Progenitor cell of endocrine pancreas (in vitro differentiated cells): ENCODE measurements at regions not wholly inside any gene's neighbourhood (a gene's known extent, or its start where the extent isn't known, plus 50 kb on each side); places are given as distances from the start of the nearest gene placed in this dataset.
"Not testable (repeated sequence)": the region's sequence is repeated elsewhere in the genome, so short reads cannot be mapped to it uniquely, and the experiment has no call there.

Source experiments
- DNase-seq: peaks from one replicate; pipeline ENCODE4 v3.0.0; 2021; ENCODE audit warnings: low spot score; ENCODE audit not compliant: unreplicated experiment
- H3K27ac Mint-ChIP-seq: 2 replicates; pipeline ENCODE4 v1.8.0; 2021; ENCODE audit warnings: mild to moderate bottlenecking, moderate library complexity, mixed read lengths
- H3K27me3 Mint-ChIP-seq: 2 replicates; pipeline ENCODE4 v1.8.0; 2021; ENCODE audit warnings: mixed read lengths
- H3K36me3 Mint-ChIP-seq: 2 replicates; pipeline ENCODE4 v1.8.0; 2022; ENCODE audit warnings: mixed read lengths; ENCODE audit not compliant: insufficient read depth
- H3K4me1 Mint-ChIP-seq: 2 replicates; pipeline ENCODE4 v1.8.0; 2021; ENCODE audit warnings: low read depth, mixed read lengths
- H3K4me3 Mint-ChIP-seq: 2 replicates; pipeline ENCODE4 v1.8.0; 2021; ENCODE audit warnings: low read depth, mild to moderate bottlenecking, moderate library complexity, mixed read lengths
- H3K9me3 Mint-ChIP-seq: 2 replicates; pipeline ENCODE4 v1.8.0; 2021; ENCODE audit warnings: low read depth, mixed read lengths
- TF ChIP-seq, protein P1 (sequence below): fragments of 200-600 bp; sonication (generic); IDR thresholded peaks from one replicate; pipeline ENCODE4 v1.5.0; 2021; ENCODE audit warnings: antibody characterized with exemption, mild to moderate bottlenecking; ENCODE audit not compliant: unreplicated experiment

DNA sequence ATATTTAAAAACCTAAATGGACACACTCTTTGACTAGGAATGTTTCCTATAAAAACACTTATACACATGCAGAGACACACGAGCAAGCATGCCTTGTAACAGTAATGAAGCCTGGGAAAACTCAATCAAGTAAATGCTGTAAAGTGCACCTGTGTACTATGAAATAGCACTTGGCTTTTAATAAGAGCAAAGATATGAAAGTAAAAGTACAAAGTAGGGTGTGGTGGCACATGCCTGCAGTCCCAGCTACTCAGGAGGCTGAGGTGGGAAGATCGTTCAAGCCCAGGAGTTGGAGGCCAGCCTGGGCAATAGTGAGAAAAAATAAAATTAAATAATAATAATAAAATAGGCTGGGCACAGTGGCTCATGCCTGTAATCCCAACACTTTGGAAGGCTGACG lies 166.9 kb upstream of the GRK3 start:
- Mint-ChIP-seq H3K4me1 (peaks cover 5% of the 10 kb centered on the region), H3K4me3 (no peak overlapping the region), H3K27ac (no peak overlapping the region), H3K36me3 (peaks cover 3% of the 10 kb centered on the region), H3K27me3 (no peaks in the 10 kb centered on the region), H3K9me3 (peaks cover 4% of the 10 kb centered on the region)
- DNase-seq: no peak
- TF ChIP-seq, protein P1, sequence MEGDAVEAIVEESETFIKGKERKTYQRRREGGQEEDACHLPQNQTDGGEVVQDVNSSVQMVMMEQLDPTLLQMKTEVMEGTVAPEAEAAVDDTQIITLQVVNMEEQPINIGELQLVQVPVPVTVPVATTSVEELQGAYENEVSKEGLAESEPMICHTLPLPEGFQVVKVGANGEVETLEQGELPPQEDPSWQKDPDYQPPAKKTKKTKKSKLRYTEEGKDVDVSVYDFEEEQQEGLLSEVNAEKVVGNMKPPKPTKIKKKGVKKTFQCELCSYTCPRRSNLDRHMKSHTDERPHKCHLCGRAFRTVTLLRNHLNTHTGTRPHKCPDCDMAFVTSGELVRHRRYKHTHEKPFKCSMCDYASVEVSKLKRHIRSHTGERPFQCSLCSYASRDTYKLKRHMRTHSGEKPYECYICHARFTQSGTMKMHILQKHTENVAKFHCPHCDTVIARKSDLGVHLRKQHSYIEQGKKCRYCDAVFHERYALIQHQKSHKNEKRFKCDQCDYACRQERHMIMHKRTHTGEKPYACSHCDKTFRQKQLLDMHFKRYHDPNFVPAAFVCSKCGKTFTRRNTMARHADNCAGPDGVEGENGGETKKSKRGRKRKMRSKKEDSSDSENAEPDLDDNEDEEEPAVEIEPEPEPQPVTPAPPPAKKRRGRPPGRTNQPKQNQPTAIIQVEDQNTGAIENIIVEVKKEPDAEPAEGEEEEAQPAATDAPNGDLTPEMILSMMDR: no peak

DNA sequence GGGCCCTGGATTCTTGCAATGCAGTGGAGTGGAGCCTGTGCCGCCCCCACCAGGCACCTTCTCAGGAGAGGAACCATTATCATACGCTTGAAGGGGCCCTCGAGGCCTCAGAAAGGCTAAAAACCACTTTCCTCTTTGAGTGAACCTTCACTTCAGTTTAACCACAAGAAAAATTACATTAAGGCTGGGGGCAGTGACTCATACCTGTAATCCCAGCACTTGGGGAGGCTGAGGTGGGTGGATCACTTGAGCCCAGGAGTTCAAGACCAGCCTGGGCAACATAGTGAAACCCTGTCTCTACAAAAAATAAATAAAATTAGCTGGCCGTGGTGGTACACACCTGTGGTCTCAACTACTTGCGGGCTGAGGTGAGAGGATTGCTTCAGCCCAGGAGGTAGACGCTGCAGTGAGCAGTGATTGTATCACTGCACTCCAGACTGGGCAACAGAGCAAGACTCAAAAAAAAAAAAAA lies 165.8 kb upstream of the GRK3 start:
- not testable (repeated sequence) for H3K4me1 Mint-ChIP-seq, DNase-seq, H3K9me3 Mint-ChIP-seq, H3K36me3 Mint-ChIP-seq, H3K27ac Mint-ChIP-seq, H3K27me3 Mint-ChIP-seq, H3K4me3 Mint-ChIP-seq

DNA sequence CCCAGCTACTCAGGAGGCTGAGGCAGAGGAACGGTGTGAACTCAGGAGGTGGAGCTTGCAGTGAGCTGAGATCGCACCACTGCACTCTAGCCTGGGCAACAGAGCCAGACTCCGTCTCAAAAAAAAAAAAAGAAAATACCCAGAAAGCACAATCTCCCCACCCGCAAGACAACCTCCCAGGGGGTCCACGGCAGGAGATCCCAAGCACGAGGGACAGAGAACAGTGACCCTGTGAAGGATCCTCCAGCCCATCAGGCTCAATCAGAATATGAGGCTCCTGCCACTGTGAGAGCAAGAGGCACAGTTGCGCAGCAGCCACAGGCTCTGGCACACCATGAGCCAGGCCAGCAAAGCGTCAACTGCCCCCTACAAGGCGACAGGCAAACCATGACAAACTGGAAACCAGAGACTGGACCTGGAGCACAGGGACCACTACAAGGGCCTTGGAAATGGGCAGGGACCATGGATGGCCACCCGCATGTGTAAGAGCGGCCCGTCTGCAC lies 164.8 kb upstream of the GRK3 start:
- Mint-ChIP-seq H3K4me3 (no peak overlapping the region), H3K36me3 (peaks cover 3% of the 10 kb centered on the region), H3K9me3 (peaks cover 4% of the 10 kb centered on the region), H3K27me3 (no peaks in the 10 kb centered on the region), H3K27ac (no peak overlapping the region), H3K4me1 (peaks cover 16% of the 10 kb centered on the region)
- TF ChIP-seq, protein P1: no peak
- DNase-seq: no peak

DNA sequence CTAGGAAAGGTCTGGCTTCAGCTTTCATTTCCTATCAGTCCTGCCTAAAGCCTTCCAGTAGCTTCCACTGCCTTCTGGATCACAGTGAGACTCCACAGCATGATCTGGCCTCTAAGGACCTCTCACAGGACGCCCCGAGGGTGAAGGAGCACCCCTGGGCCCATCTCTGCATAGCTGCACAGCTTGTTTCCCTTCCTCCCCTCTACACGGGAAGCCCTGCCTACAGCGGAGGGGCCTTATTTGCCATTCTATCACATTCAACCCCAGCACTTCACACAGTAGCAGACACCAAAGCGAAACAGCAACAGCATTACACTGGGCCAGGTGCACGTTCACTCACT lies 162.3 kb upstream of the GRK3 start:
- H3K36me3 Mint-ChIP-seq: no peaks in the 10 kb centered on the region
- peaks cover 17% of the 10 kb centered on the region for H3K4me1 Mint-ChIP-seq
- H3K27ac Mint-ChIP-seq: peak overlapping the region; percentile 59
- TF ChIP-seq, protein P1: no peak
- no peak for DNase-seq
- H3K9me3 Mint-ChIP-seq: no peaks in the 10 kb centered on the region
- peaks cover 3% of the 10 kb centered on the region for H3K27me3 Mint-ChIP-seq
- peak overlapping the region; percentile 21 for H3K4me3 Mint-ChIP-seq

DNA sequence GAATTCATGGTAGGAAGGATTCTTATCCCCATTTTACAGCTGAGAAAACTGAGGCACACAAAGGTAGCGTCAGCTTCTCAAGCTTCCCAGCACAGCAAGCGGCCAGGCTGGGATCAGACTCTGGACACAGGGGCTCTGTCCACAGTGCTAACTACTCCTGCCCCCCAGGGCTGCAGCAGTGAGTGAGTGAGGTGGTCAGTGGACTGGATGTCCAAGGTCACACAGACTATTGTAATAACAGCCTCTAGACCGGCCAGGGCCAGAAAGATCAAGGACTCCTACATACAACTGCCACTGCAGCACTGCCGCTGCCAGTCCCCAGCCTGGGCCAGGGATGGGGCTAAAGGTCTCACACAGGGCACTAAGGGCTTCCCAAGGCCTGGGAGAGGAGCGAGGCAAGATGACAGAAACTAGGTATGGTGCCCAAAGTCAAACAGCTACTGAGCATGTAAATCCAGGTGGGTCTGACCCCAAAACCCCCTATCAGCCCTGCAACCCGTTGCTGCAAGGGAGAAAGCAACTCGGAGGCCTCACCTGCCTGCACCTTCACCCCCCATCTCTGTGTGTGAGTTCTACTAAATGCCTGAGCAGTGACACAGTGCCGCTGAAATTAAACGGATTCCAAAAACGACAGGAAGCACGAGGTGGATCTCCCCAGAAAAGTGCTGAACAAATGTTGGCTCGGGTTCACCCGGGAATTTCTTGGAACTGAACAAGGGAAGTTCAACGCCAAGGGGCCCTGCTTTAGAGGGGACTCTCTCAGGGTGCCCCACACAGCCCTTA lies 161.8 kb upstream of the GRK3 start:
- H3K4me1 Mint-ChIP-seq: peaks cover 17% of the 10 kb centered on the region
- TF ChIP-seq, protein P1: no peak

More for the DNA sequence above, 161.8 kb upstream of the GRK3 start:
- peak overlapping the region; percentile 51 for H3K4me3 Mint-ChIP-seq
- no peaks in the 10 kb centered on the region for H3K36me3 Mint-ChIP-seq
- peaks cover 3% of the 10 kb centered on the region for H3K27me3 Mint-ChIP-seq
- no peaks in the 10 kb centered on the region for H3K9me3 Mint-ChIP-seq
- DNase-seq: no peak
- no peak overlapping the region for H3K27ac Mint-ChIP-seq
